ENCODE measurements at regions not wholly inside any gene's neighbourhood (a gene's known extent, or its start where the extent isn't known, plus 50 kb on each side); places are given as distances from the start of the nearest gene placed in this dataset.

GRCh38 chr3:87987952-87988351 is 70.9 kb downstream of the CGGBP1 start:
- ATAC-seq = no peak
- Histone ChIP-seq H3K9me3 (no peaks in the 10 kb centered on the region), H3K27ac (no peak overlapping the region), H3K27me3 (no peaks in the 10 kb centered on the region), H3K4me3 (no peak overlapping the region), H3K4me1 (no peaks in the 10 kb centered on the region), H3K36me3 (no peaks in the 10 kb centered on the region)
- WGBS, 2 donors (ENCODE audit: low coverage in 1 of 2) = 60 to 71% methylated on average over 2 of the region's 2 CpGs
- TF ChIP-seq POLR2AphosphoS5 (IDR thresholded peaks at IDR 0.05) (no peak), POLR2A (IDR thresholded peaks at IDR 0.05) (no peak), EP300 (IDR thresholded peaks at IDR 0.05) (no peak), CTCF (IDR thresholded peaks at IDR 0.05) (no peak)

- WGBS, 2 donors (ENCODE audit: low coverage in 1 of 2) = 70 to 100% methylated on average over 1 to 3 of the region's 3 CpGs
- no peak for TF ChIP-seq EP300 (IDR thresholded peaks at IDR 0.05)
- TF ChIP-seq CTCF (IDR thresholded peaks at IDR 0.05) = no peak
- no peak for TF ChIP-seq POLR2AphosphoS5 (IDR thresholded peaks at IDR 0.05)
- TF ChIP-seq POLR2A (IDR thresholded peaks at IDR 0.05) = no peak
- H3K36me3 ChIP-seq = no peaks in the 10 kb centered on the region
- no peaks in the 10 kb centered on the region for H3K4me1 ChIP-seq
- H3K9me3 ChIP-seq = peaks cover 0 to 11% (median 0%) of the 10 kb centered on the region in 3 donors
- H3K27me3 ChIP-seq = no peaks in the 10 kb centered on the region
- no peak overlapping the region for H3K27ac ChIP-seq
- H3K4me3 ChIP-seq = no peak overlapping the region
- ATAC-seq = no peak
Observed at GRCh38 chr3:87982421-87982820, 76.4 kb downstream of the CGGBP1 start.

GRCh38 chr3:87979527-87979926 is 79.3 kb downstream of the CGGBP1 start:
- WGBS, 2 donors (ENCODE audit: low coverage in 1 of 2) = no CpG with 5 or more reads among the region's 4 CpGs

GRCh38 chr3:87977765-87978164 is 81.0 kb downstream of the CGGBP1 start:
- peaks cover 10% of the 10 kb centered on the region for H3K27me3 ChIP-seq
- no CpG with 5 or more reads among the region's 1 CpG for WGBS, 2 donors (ENCODE audit: low coverage in 1 of 2)
- H3K4me3 ChIP-seq = no peak overlapping the region
- no peak for ATAC-seq
- H3K36me3 ChIP-seq = no peaks in the 10 kb centered on the region
- H3K4me1 ChIP-seq = no peaks in the 10 kb centered on the region
- H3K9me3 ChIP-seq = peaks cover 0 to 11% (median 0%) of the 10 kb centered on the region in 3 donors
- no peak overlapping the region for H3K27ac ChIP-seq
- TF ChIP-seq EP300 (IDR thresholded peaks at IDR 0.05) (no peak), POLR2AphosphoS5 (IDR thresholded peaks at IDR 0.05) (no peak), POLR2A (IDR thresholded peaks at IDR 0.05) (no peak), CTCF (IDR thresholded peaks at IDR 0.05) (no peak)

More at GRCh38 chr3:87979527-87979926, 79.3 kb downstream of the CGGBP1 start:
- no peaks in the 10 kb centered on the region for H3K36me3 ChIP-seq
- no peaks in the 10 kb centered on the region for H3K4me1 ChIP-seq
- no peak for TF ChIP-seq POLR2AphosphoS5 (IDR thresholded peaks at IDR 0.05)
- H3K27ac ChIP-seq = no peak overlapping the region
- no peak overlapping the region for H3K4me3 ChIP-seq
- H3K27me3 ChIP-seq = peaks cover under 1% of the 10 kb centered on the region
- peaks cover 0 to 11% (median 0%) of the 10 kb centered on the region in 3 donors for H3K9me3 ChIP-seq
- no peak for ATAC-seq

GRCh38 chr3:87975716-87976115 is 83.1 kb downstream of the CGGBP1 start:
- no peak for TF ChIP-seq POLR2A (IDR thresholded peaks at IDR 0.05)
- ATAC-seq = no peak
- Histone ChIP-seq H3K27me3 (peaks cover 10% of the 10 kb centered on the region), H3K27ac (no peak overlapping the region), H3K4me1 (no peaks in the 10 kb centered on the region), H3K4me3 (no peak overlapping the region), H3K9me3 (peaks cover 0 to 11% (median 0%) of the 10 kb centered on the region in 3 donors), H3K36me3 (no peaks in the 10 kb centered on the region)
- 13 to 45% methylated on average over 1 of the region's 1 CpG for WGBS, 2 donors (ENCODE audit: low coverage in 1 of 2)

- no peaks in the 10 kb centered on the region for H3K9me3 ChIP-seq
- H3K36me3 ChIP-seq = no peaks in the 10 kb centered on the region
- H3K27me3 ChIP-seq = peaks cover 10% of the 10 kb centered on the region
- no peaks in the 10 kb centered on the region for H3K4me1 ChIP-seq
- WGBS, 2 donors (ENCODE audit: low coverage in 1 of 2) = 76 to 85% methylated on average over 4 to 5 of the region's 5 CpGs
- H3K4me3 ChIP-seq = no peak overlapping the region
- TF ChIP-seq EP300 (IDR thresholded peaks at IDR 0.05) (no peak), CTCF (IDR thresholded peaks at IDR 0.05) (no peak), POLR2A (IDR thresholded peaks at IDR 0.05) (no peak), POLR2AphosphoS5 (IDR thresholded peaks at IDR 0.05) (no peak)
- H3K27ac ChIP-seq = no peak overlapping the region
- no peak for ATAC-seq
Observed at GRCh38 chr3:87973906-87974305, 84.9 kb downstream of the CGGBP1 start.

All from gastroesophageal sphincter (tissue), 4 donors.